ENCODE measurements at regions not wholly inside any gene's neighbourhood (a gene's known extent, or its start where the extent isn't known, plus 50 kb on each side); places are given as distances from the start of the nearest gene placed in this dataset.

- no peak overlapping the region for H3K56ac ChIP-seq (ENCODE audit: low read length)
- no peaks in the 10 kb centered on the region for H3K27me3 ChIP-seq (ENCODE audit: insufficient read depth, low read length, poor library complexity)
- H2BK120ac ChIP-seq (ENCODE audit: low read depth, low read length) = no peak overlapping the region
- H3K27ac ChIP-seq (ENCODE audit: low read depth, low read length) = no peak overlapping the region
- H3K4me3 ChIP-seq (ENCODE audit: low read length) = no peak overlapping the region
- H4K8ac ChIP-seq (ENCODE audit: low read depth, low read length) = no peak overlapping the region
- H3K36me3 ChIP-seq (ENCODE audit: control insufficient read depth, insufficient read depth, low read length) = no peaks in the 10 kb centered on the region
- H3K18ac ChIP-seq (ENCODE audit: low read length) = no peak overlapping the region
- H3K4me1 ChIP-seq (ENCODE audit: control insufficient read depth, low read depth, low read length) = no peaks in the 10 kb centered on the region
- no peak overlapping the region for H3K23ac ChIP-seq (ENCODE audit: low read length)
- no peaks in the 10 kb centered on the region for H3K79me1 ChIP-seq (ENCODE audit: low read length)
- H2BK15ac ChIP-seq (replicated peaks; ENCODE audit: low read depth) = no peak overlapping the region
- H3K9ac ChIP-seq (ENCODE audit: low read length) = no peak overlapping the region
- no peak overlapping the region for H3K4me2 ChIP-seq (ENCODE audit: low read length)
- H2AK5ac ChIP-seq (ENCODE audit: low read length) = no peak overlapping the region
- DNase-seq = no peak
- H2BK5ac ChIP-seq (ENCODE audit: low read length) = no peak overlapping the region
- H3K4ac ChIP-seq (ENCODE audit: low read depth, low read length) = no peak overlapping the region
- H3K79me2 ChIP-seq (ENCODE audit: control insufficient read depth, insufficient read depth, low read length) = no peaks in the 10 kb centered on the region
- no peak overlapping the region for H4K5ac ChIP-seq (ENCODE audit: low read length)
Measured at GRCh38 chr4:28151314-28151713, 1290.7 kb downstream of the STIM2 start.

GRCh38 chr4:28167411-28167810, 1306.8 kb downstream of the STIM2 start:
- peak; percentile 49 for DNase-seq
- H3K79me1 ChIP-seq (ENCODE audit: low read length) = no peaks in the 10 kb centered on the region

GRCh38 chr4:28176942-28177341, 1316.3 kb downstream of the STIM2 start:
- H3K4me2 ChIP-seq (ENCODE audit: low read length) = no peak overlapping the region
- no peak overlapping the region for H3K56ac ChIP-seq (ENCODE audit: low read length)
- H2BK5ac ChIP-seq (ENCODE audit: low read length) = no peak overlapping the region
- H3K4ac ChIP-seq (ENCODE audit: low read depth, low read length) = no peak overlapping the region
- H4K8ac ChIP-seq (ENCODE audit: low read depth, low read length) = no peak overlapping the region
- no peaks in the 10 kb centered on the region for H3K79me1 ChIP-seq (ENCODE audit: low read length)
- H3K18ac ChIP-seq (ENCODE audit: low read length) = no peak overlapping the region
- WGBS (ENCODE audit: extremely low coverage, insufficient coverage, low lambda C conversion rate) = no CpG with 5 or more reads among the region's 1 CpG
- H3K27ac ChIP-seq (ENCODE audit: low read depth, low read length) = no peak overlapping the region
- H2BK15ac ChIP-seq (replicated peaks; ENCODE audit: low read depth) = no peak overlapping the region
- no peak overlapping the region for H4K5ac ChIP-seq (ENCODE audit: low read length)
- no peaks in the 10 kb centered on the region for H3K79me2 ChIP-seq (ENCODE audit: control insufficient read depth, insufficient read depth, low read length)
- no peak overlapping the region for H3K4me3 ChIP-seq (ENCODE audit: low read length)
- H2AK5ac ChIP-seq (ENCODE audit: low read length) = no peak overlapping the region
- no peaks in the 10 kb centered on the region for H3K27me3 ChIP-seq (ENCODE audit: insufficient read depth, low read length, poor library complexity)
- H3K23ac ChIP-seq (ENCODE audit: low read length) = no peak overlapping the region
- H3K36me3 ChIP-seq (ENCODE audit: control insufficient read depth, insufficient read depth, low read length) = no peaks in the 10 kb centered on the region
- no peaks in the 10 kb centered on the region for H3K4me1 ChIP-seq (ENCODE audit: control insufficient read depth, low read depth, low read length)
- no peak for DNase-seq
- no peak overlapping the region for H3K9ac ChIP-seq (ENCODE audit: low read length)
- H2BK120ac ChIP-seq (ENCODE audit: low read depth, low read length) = no peak overlapping the region

More at GRCh38 chr4:28167411-28167810, 1306.8 kb downstream of the STIM2 start:
- H2BK120ac ChIP-seq (ENCODE audit: low read depth, low read length) = no peak overlapping the region
- H3K36me3 ChIP-seq (ENCODE audit: control insufficient read depth, insufficient read depth, low read length) = no peaks in the 10 kb centered on the region
- no peaks in the 10 kb centered on the region for H3K4me1 ChIP-seq (ENCODE audit: control insufficient read depth, low read depth, low read length)
- H4K8ac ChIP-seq (ENCODE audit: low read depth, low read length) = no peak overlapping the region
- no peak overlapping the region for H4K5ac ChIP-seq (ENCODE audit: low read length)
- H3K4me3 ChIP-seq (ENCODE audit: low read length) = no peak overlapping the region
- no peaks in the 10 kb centered on the region for H3K79me2 ChIP-seq (ENCODE audit: control insufficient read depth, insufficient read depth, low read length)
- no peak overlapping the region for H3K4me2 ChIP-seq (ENCODE audit: low read length)
- no peak overlapping the region for H3K9ac ChIP-seq (ENCODE audit: low read length)
- H3K23ac ChIP-seq (ENCODE audit: low read length) = no peak overlapping the region
- no peak overlapping the region for H2AK5ac ChIP-seq (ENCODE audit: low read length)
- no peak overlapping the region for H3K27ac ChIP-seq (ENCODE audit: low read depth, low read length)
- no peak overlapping the region for H3K56ac ChIP-seq (ENCODE audit: low read length)
- no peaks in the 10 kb centered on the region for H3K27me3 ChIP-seq (ENCODE audit: insufficient read depth, low read length, poor library complexity)
- WGBS (ENCODE audit: extremely low coverage, insufficient coverage, low lambda C conversion rate) = no CpG with 5 or more reads among the region's 1 CpG
- H3K4ac ChIP-seq (ENCODE audit: low read depth, low read length) = no peak overlapping the region
- no peak overlapping the region for H2BK5ac ChIP-seq (ENCODE audit: low read length)
- H2BK15ac ChIP-seq (replicated peaks; ENCODE audit: low read depth) = no peak overlapping the region
- no peak overlapping the region for H3K18ac ChIP-seq (ENCODE audit: low read length)

GRCh38 chr4:28177641-28178040, 1317.0 kb downstream of the STIM2 start:
- H3K27me3 ChIP-seq (ENCODE audit: insufficient read depth, low read length, poor library complexity) = no peaks in the 10 kb centered on the region
- no peak overlapping the region for H2AK5ac ChIP-seq (ENCODE audit: low read length)
- no peak overlapping the region for H2BK120ac ChIP-seq (ENCODE audit: low read depth, low read length)
- H4K8ac ChIP-seq (ENCODE audit: low read depth, low read length) = no peak overlapping the region
- peak; percentile 63 for DNase-seq
- no peak overlapping the region for H3K27ac ChIP-seq (ENCODE audit: low read depth, low read length)
- no peak overlapping the region for H4K5ac ChIP-seq (ENCODE audit: low read length)
- no peak overlapping the region for H3K9ac ChIP-seq (ENCODE audit: low read length)
- H2BK5ac ChIP-seq (ENCODE audit: low read length) = no peak overlapping the region
- H3K56ac ChIP-seq (ENCODE audit: low read length) = no peak overlapping the region
- H3K36me3 ChIP-seq (ENCODE audit: control insufficient read depth, insufficient read depth, low read length) = no peaks in the 10 kb centered on the region
- no peak overlapping the region for H2BK15ac ChIP-seq (replicated peaks; ENCODE audit: low read depth)
- H3K4me2 ChIP-seq (ENCODE audit: low read length) = no peak overlapping the region
- no peak overlapping the region for H3K23ac ChIP-seq (ENCODE audit: low read length)
- no peaks in the 10 kb centered on the region for H3K79me2 ChIP-seq (ENCODE audit: control insufficient read depth, insufficient read depth, low read length)
- no peaks in the 10 kb centered on the region for H3K4me1 ChIP-seq (ENCODE audit: control insufficient read depth, low read depth, low read length)
- no peak overlapping the region for H3K4ac ChIP-seq (ENCODE audit: low read depth, low read length)
- H3K4me3 ChIP-seq (ENCODE audit: low read length) = no peak overlapping the region
- H3K79me1 ChIP-seq (ENCODE audit: low read length) = no peaks in the 10 kb centered on the region
- no peak overlapping the region for H3K18ac ChIP-seq (ENCODE audit: low read length)

- Histone ChIP-seq H2AK5ac (ENCODE audit: low read length) (no peak overlapping the region), H3K56ac (ENCODE audit: low read length) (no peak overlapping the region), H3K4ac (ENCODE audit: low read depth, low read length) (no peak overlapping the region), H2BK5ac (ENCODE audit: low read length) (no peak overlapping the region), H3K9ac (ENCODE audit: low read length) (no peak overlapping the region), H2BK120ac (ENCODE audit: low read depth, low read length) (no peak overlapping the region), H3K18ac (ENCODE audit: low read length) (no peak overlapping the region), H3K4me1 (ENCODE audit: control insufficient read depth, low read depth, low read length) (no peaks in the 10 kb centered on the region), H3K36me3 (ENCODE audit: control insufficient read depth, insufficient read depth, low read length) (no peaks in the 10 kb centered on the region), H4K5ac (ENCODE audit: low read length) (no peak overlapping the region), H3K27me3 (ENCODE audit: insufficient read depth, low read length, poor library complexity) (no peaks in the 10 kb centered on the region), H3K4me2 (ENCODE audit: low read length) (no peak overlapping the region), H4K8ac (ENCODE audit: low read depth, low read length) (no peak overlapping the region), H3K23ac (ENCODE audit: low read length) (no peak overlapping the region), H2BK15ac (replicated peaks; ENCODE audit: low read depth) (no peak overlapping the region), H3K79me2 (ENCODE audit: control insufficient read depth, insufficient read depth, low read length) (no peaks in the 10 kb centered on the region), H3K27ac (ENCODE audit: low read depth, low read length) (no peak overlapping the region), H3K79me1 (ENCODE audit: low read length) (no peaks in the 10 kb centered on the region), H3K4me3 (ENCODE audit: low read length) (no peak overlapping the region)
- DNase-seq = no peak
- WGBS (ENCODE audit: extremely low coverage, insufficient coverage, low lambda C conversion rate) = no CpG with 5 or more reads among the region's 3 CpGs
Measured at GRCh38 chr4:28179126-28179525, 1318.5 kb downstream of the STIM2 start.

GRCh38 chr4:28209371-28209924, 1348.8 kb downstream of the STIM2 start:
- Histone ChIP-seq H3K4me1 (ENCODE audit: control insufficient read depth, low read depth, low read length) (no peaks in the 10 kb centered on the region), H4K5ac (ENCODE audit: low read length) (no peak overlapping the region), H3K79me1 (ENCODE audit: low read length) (no peaks in the 10 kb centered on the region), H4K8ac (ENCODE audit: low read depth, low read length) (no peak overlapping the region), H3K4me2 (ENCODE audit: low read length) (no peak overlapping the region), H3K36me3 (ENCODE audit: control insufficient read depth, insufficient read depth, low read length) (no peaks in the 10 kb centered on the region), H2BK15ac (replicated peaks; ENCODE audit: low read depth) (no peak overlapping the region), H2BK120ac (ENCODE audit: low read depth, low read length) (no peak overlapping the region), H3K79me2 (ENCODE audit: control insufficient read depth, insufficient read depth, low read length) (no peaks in the 10 kb centered on the region), H3K9ac (ENCODE audit: low read length) (no peak overlapping the region), H3K27ac (ENCODE audit: low read depth, low read length) (no peak overlapping the region), H3K56ac (ENCODE audit: low read length) (no peak overlapping the region), H3K27me3 (ENCODE audit: insufficient read depth, low read length, poor library complexity) (no peaks in the 10 kb centered on the region), H3K23ac (ENCODE audit: low read length) (no peak overlapping the region), H2AK5ac (ENCODE audit: low read length) (no peak overlapping the region), H3K4me3 (ENCODE audit: low read length) (no peak overlapping the region), H2BK5ac (ENCODE audit: low read length) (no peak overlapping the region), H3K18ac (ENCODE audit: low read length) (no peak overlapping the region), H3K4ac (ENCODE audit: low read depth, low read length) (no peak overlapping the region)
- WGBS (ENCODE audit: extremely low coverage, insufficient coverage, low lambda C conversion rate) = no CpG with 5 or more reads among the region's 1 CpG
- peak; percentile 39 for DNase-seq

Measured in mesendoderm (in vitro differentiated cells).